Gastrocnemius medialis (tissue), 4 donors: ENCODE measurements at regions not wholly inside any gene's neighbourhood (a gene's known extent, or its start where the extent isn't known, plus 50 kb on each side); places are given as distances from the start of the nearest gene placed in this dataset.

Experiments
- ATAC-seq, 2 donors: fragments of 150-250 bp; one replicate each; pipeline ENCODE4 v1.9.1; 2016
- DNase-seq, 2 donors: peaks; one replicate each; pipeline ENCODE4 v3.0.0-alpha.2; 2019
- H3K27ac ChIP-seq, 4 donors: fragments of 200-600 bp; sonication (generic); 1 replicate in 1 of 4; 2 replicates in 3 of 4; pipeline ENCODE4 v1.5.1; 2016 to 2018; ENCODE audit warnings: mild to moderate bottlenecking in 2 of 4, moderate library complexity in 1 of 4
- H3K27me3 ChIP-seq, 3 donors: fragments of 200-600 bp; sonication (generic) in 2 of 3; 1 replicate in 1 of 3; 2 replicates in 2 of 3; pipeline versions ENCODE4 v1.5.1 to v1.6.0; 2016 to 2019; ENCODE audit warnings: mild to moderate bottlenecking in 1 of 3, moderate library complexity in 1 of 3
- H3K36me3 ChIP-seq, 2 donors: fragments of 200-600 bp; sonication (generic) in 1 of 2; one replicate each; pipeline ENCODE4 v1.5.1; 2017 to 2018
- H3K4me1 ChIP-seq, 2 donors: fragments of 200-600 bp; sonication (generic) in 1 of 2; one replicate each; pipeline ENCODE4 v1.5.1; 2016 to 2017; ENCODE audit warnings: mild to moderate bottlenecking in 2 of 2
- H3K4me3 ChIP-seq, 4 donors: fragments of 200-600 bp; sonication (generic) in 3 of 4; 1 replicate in 1 of 4; 2 replicates in 3 of 4; pipeline ENCODE4 v1.5.1; 2016 to 2019; ENCODE audit warnings: mild to moderate bottlenecking in 2 of 4
- H3K9me3 ChIP-seq, 3 donors: fragments of 200-600 bp; sonication (generic) in 2 of 3; 1 replicate in 1 of 3; 2 replicates in 2 of 3; pipeline ENCODE4 v1.5.1; 2016 to 2019
- CTCF ChIP-seq, 5 experiments: fragments of 450-650 bp in 3 of 5; fragments of 200-600 bp in 2 of 5; sonication (generic) in 2 of 5; IDR thresholded peaks in 4 of 5; conservative IDR thresholded peaks in 1 of 5; 1 replicate in 4 of 5; 2 replicates in 1 of 5; pipeline ENCODE4 v1.5.1; 2016 to 2019; ENCODE audit warnings: antibody characterized with exemption in 5 of 5, mild to moderate bottlenecking in 3 of 5, moderate library complexity in 3 of 5
- POLR2A ChIP-seq, 2 donors: fragments of 450-650 bp; IDR thresholded peaks; one replicate each; pipeline ENCODE4 v1.6.1; 2017; ENCODE audit warnings: antibody characterized with exemption in 2 of 2, mild to moderate bottlenecking in 2 of 2, moderate library complexity in 2 of 2
- in situ Hi-C, 4 donors: fragments of 200-750 bp; cut with MboI; loops; one replicate each; pipeline versions ENCODE4 v1.15.0 to v1.8.0; 2017; ENCODE audit warnings: low sequenced_read_pairs in 4 of 4
- intact Hi-C: fragments of 100-400 bp; cut with DNase I; formaldehyde crosslinking; loops from one replicate; pipeline ENCODE4 v1.15.1; 2023; ENCODE audit warnings: low total_unique reads

DNA sequence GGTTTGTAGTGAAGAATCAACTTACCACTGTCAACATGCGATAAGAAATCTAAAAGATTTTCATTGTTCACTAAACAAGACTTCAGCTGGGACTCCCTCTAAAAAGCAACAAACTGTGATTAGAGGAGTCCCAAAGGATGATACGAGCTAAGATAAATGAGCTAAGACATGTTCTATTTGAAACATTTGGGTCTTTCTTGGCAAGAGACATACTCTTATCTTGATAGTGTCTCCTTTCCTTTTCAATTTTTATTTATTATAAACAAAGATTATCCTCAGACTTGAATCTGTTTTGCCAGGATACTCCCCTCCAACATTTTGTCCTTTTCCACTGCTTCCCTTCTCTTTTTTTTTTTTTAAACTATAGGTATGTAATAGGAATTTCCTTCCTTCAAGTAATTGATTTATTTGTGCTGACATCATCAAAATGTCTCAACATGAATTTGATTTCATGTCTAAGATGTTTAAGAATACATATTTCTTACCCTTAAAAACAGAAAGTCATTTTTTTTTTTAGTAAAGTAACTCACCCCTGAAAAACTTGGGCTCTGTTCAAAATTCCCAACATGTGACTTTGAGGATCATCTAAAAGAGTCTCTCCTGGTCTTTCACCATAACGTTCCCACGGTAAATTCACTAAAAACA, 158.4 kb upstream of the NRP1 start:
- Histone ChIP-seq H3K36me3 (no peaks in the 10 kb centered on the region), H3K27me3 (no peaks in the 10 kb centered on the region), H3K4me1 (peaks cover 0 to 4% of the 10 kb centered on the region in 2 donors), H3K27ac (no peak overlapping the region), H3K9me3 (no peaks in the 10 kb centered on the region), H3K4me3 (no peak overlapping the region)
- ATAC-seq (no peak), DNase-seq (no peak)
- TF ChIP-seq POLR2A (IDR thresholded peaks at IDR 0.05) (no peak), CTCF (IDR thresholded peaks at IDR 0.05 in 4 of 5, conservative IDR thresholded peaks at IDR 0.05 in 1 of 5) (no peak)
- in situ Hi-C loops, result no loop called here
- intact Hi-C loops, result no loop called here

- no peaks in the 10 kb centered on the region for H3K9me3 ChIP-seq
- intact Hi-C loops, result no loop called here
- DNase-seq (no peak), ATAC-seq (no peak)
- no peaks in the 10 kb centered on the region for H3K36me3 ChIP-seq
- H3K4me1 ChIP-seq, result peaks cover 0 to 4% of the 10 kb centered on the region in 2 donors
- no peak overlapping the region for H3K4me3 ChIP-seq
- in situ Hi-C loops, result no loop called here
- H3K27me3 ChIP-seq, result no peaks in the 10 kb centered on the region
- no peak for TF ChIP-seq POLR2A (IDR thresholded peaks at IDR 0.05)
- TF ChIP-seq CTCF (IDR thresholded peaks at IDR 0.05 in 4 of 5, conservative IDR thresholded peaks at IDR 0.05 in 1 of 5), result no peak
- no peak overlapping the region for H3K27ac ChIP-seq
Measured at GRCh38 chr10:33489501-33490176, 155.2 kb upstream of the NRP1 start.

GRCh38 chr10:33487014-33487776, 152.7 kb upstream of the NRP1 start:
- DNase-seq, result no peak
- TF ChIP-seq CTCF (IDR thresholded peaks at IDR 0.05 in 4 of 5, conservative IDR thresholded peaks at IDR 0.05 in 1 of 5) (no peak), POLR2A (IDR thresholded peaks at IDR 0.05) (no peak)
- Histone ChIP-seq H3K4me1 (peaks cover 0 to 2% of the 10 kb centered on the region in 2 donors), H3K36me3 (no peaks in the 10 kb centered on the region), H3K27me3 (no peaks in the 10 kb centered on the region), H3K27ac (no peak overlapping the region), H3K4me3 (no peak overlapping the region), H3K9me3 (no peaks in the 10 kb centered on the region)
- intact Hi-C loops (no loop called here), in situ Hi-C loops (no loop called here)
- ATAC-seq, result no peak

GRCh38 chr10:33485276-33485675, 150.8 kb upstream of the NRP1 start:
- TF ChIP-seq CTCF (IDR thresholded peaks at IDR 0.05 in 4 of 5, conservative IDR thresholded peaks at IDR 0.05 in 1 of 5) (no peak), POLR2A (IDR thresholded peaks at IDR 0.05) (no peak)
- intact Hi-C loops (no loop called here), in situ Hi-C loops (no loop called here)

More at GRCh38 chr10:33485276-33485675, 150.8 kb upstream of the NRP1 start:
- H3K9me3 ChIP-seq, result no peaks in the 10 kb centered on the region
- H3K4me1 ChIP-seq, result no peaks in the 10 kb centered on the region
- DNase-seq (no peak), ATAC-seq (no peak)
- no peaks in the 10 kb centered on the region for H3K27me3 ChIP-seq
- no peaks in the 10 kb centered on the region for H3K36me3 ChIP-seq
- no peak overlapping the region for H3K4me3 ChIP-seq
- H3K27ac ChIP-seq, result no peak overlapping the region
